ENCODE measurements at regions not wholly inside any gene's neighbourhood (a gene's known extent, or its start where the extent isn't known, plus 50 kb on each side); places are given as distances from the start of the nearest gene placed in this dataset.

DNA sequence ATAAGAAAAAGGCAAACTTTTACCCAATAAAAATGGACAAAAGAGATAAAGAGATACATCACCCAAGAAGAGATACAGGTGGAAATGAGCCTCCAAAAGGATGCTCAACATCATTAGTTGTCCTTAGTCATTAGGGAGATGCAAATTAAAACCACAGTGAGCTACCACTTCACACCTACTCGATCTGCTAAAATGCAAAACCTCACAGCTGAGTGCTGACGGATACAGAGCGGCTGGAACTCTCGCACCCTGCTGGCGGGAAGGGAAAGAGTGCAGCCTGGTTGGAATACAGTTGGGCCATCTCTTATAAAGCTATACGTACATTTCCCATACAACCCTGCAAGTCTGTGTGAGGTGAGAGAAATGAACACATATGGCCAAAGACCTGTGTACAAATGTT lies 78.5 kb upstream of the PRR20G start:
- no peaks in the 10 kb centered on the region for H3K9me1 ChIP-seq (ENCODE audit: insufficient read depth, low read length)
- ChIA-PET POLR2A (ENCODE audit: unreplicated experiment) (no interaction called here), CTCF (no interaction called here)
- H3K56ac ChIP-seq (ENCODE audit: extremely low read depth, insufficient read depth, low read length), result no peak overlapping the region
- WGBS, 2 experiments (ENCODE audit: extremely low coverage in 2 of 2, insufficient read length in 1 of 2), result no CpG with 5 or more reads among the region's 6 CpGs
- no peak overlapping the region for H4K91ac ChIP-seq (ENCODE audit: insufficient read depth, low read depth, low read length)
- no peak overlapping the region for H3K14ac ChIP-seq (replicated peaks; ENCODE audit: low read depth, low read length)
- DNase-seq (no peak), ATAC-seq (ENCODE audit: low read depth) (0 out of 2 replicates have a peak, but pooled peaks have one; percentile 40)
- H2AFZ ChIP-seq (replicated peaks; ENCODE audit: low read length, poor library complexity), result no peak overlapping the region
- H3K79me1 ChIP-seq (ENCODE audit: low read depth in 1 of 2, low read length in 2 of 2), result no peaks in the 10 kb centered on the region
- H3K4ac ChIP-seq (ENCODE audit: low read depth, low read length), result no peak overlapping the region
- no peak overlapping the region for H4K5ac ChIP-seq (ENCODE audit: low read depth, low read length)
- H3K4me3 ChIP-seq (ENCODE audit: insufficient read depth, low read depth, low read length), result no peak overlapping the region
- H3K9ac ChIP-seq (ENCODE audit: low read depth, low read length), result no peak overlapping the region
- dilution Hi-C loops (cut with HindIII; ENCODE audit: low sequenced_read_pairs, unreplicated experiment) (no loop called here), in situ Hi-C loops (cut with MboI; ENCODE audit: low sequenced_read_pairs) (no loop called here), intact Hi-C loops (cut with micrococcal nuclease) (no loop called here)
- H2BK20ac ChIP-seq (ENCODE audit: low read depth, low read length), result no peak overlapping the region
- no peak overlapping the region for H3K23ac ChIP-seq (ENCODE audit: low read depth, low read length)
- no TSS peak for BruUV-seq (replicated peaks)
- H4K20me1 ChIP-seq (ENCODE audit: insufficient read depth, low read length), result no peaks in the 10 kb centered on the region
- peaks cover 4% of the 10 kb centered on the region; the same call in 1 of the 2 replicates for H3K27me3 ChIP-seq (ENCODE audit: control insufficient read depth, insufficient read depth, low read length)
- TF ChIP-seq MAFK (IDR thresholded peaks at IDR 0.05; ENCODE audit: low read depth, low read length), result no peak
- TF ChIP-seq, protein P1, sequence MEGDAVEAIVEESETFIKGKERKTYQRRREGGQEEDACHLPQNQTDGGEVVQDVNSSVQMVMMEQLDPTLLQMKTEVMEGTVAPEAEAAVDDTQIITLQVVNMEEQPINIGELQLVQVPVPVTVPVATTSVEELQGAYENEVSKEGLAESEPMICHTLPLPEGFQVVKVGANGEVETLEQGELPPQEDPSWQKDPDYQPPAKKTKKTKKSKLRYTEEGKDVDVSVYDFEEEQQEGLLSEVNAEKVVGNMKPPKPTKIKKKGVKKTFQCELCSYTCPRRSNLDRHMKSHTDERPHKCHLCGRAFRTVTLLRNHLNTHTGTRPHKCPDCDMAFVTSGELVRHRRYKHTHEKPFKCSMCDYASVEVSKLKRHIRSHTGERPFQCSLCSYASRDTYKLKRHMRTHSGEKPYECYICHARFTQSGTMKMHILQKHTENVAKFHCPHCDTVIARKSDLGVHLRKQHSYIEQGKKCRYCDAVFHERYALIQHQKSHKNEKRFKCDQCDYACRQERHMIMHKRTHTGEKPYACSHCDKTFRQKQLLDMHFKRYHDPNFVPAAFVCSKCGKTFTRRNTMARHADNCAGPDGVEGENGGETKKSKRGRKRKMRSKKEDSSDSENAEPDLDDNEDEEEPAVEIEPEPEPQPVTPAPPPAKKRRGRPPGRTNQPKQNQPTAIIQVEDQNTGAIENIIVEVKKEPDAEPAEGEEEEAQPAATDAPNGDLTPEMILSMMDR (conservative IDR thresholded peaks at IDR 0.05; ENCODE audit: low read depth, low read length), result 0 out of 2 replicates have a peak, but pooled peaks have one; percentile 7
- TF ChIP-seq CEBPB (IDR thresholded peaks at IDR 0.05; ENCODE audit: low read depth, low read length), result no peak
- no peak for TF ChIP-seq RCOR1 (IDR thresholded peaks at IDR 0.05; ENCODE audit: insufficient replicate concordance, low read length)
- no peak for TF ChIP-seq SMC3 (IDR thresholded peaks at IDR 0.05; ENCODE audit: low read depth, low read length)
- no peak overlapping the region for H2AK5ac ChIP-seq (ENCODE audit: low read depth, low read length)
- no peaks in the 10 kb centered on the region for H3K9me3 ChIP-seq (ENCODE audit: control insufficient read depth, insufficient read depth, low read length)
- no peak overlapping the region for H3K27ac ChIP-seq (ENCODE audit: insufficient read depth, low read length)
- H3K4me1 ChIP-seq (ENCODE audit: control insufficient read depth, insufficient read depth, low read length), result no peaks in the 10 kb centered on the region
- no peak overlapping the region for H2BK5ac ChIP-seq (ENCODE audit: low read depth, low read length, poor library complexity, severe bottlenecking)
- H2BK15ac ChIP-seq (ENCODE audit: low read depth, low read length), result no peak overlapping the region
- H4K8ac ChIP-seq (ENCODE audit: low read depth in 2 of 2, low read length in 2 of 2), result no peak overlapping the region
- H3K4me2 ChIP-seq (ENCODE audit: low read depth, low read length), result no peak overlapping the region
- H3K36me3 ChIP-seq (ENCODE audit: control insufficient read depth, insufficient read depth, low read length), result no peaks in the 10 kb centered on the region
- H3K18ac ChIP-seq (ENCODE audit: low read depth, low read length), result no peak overlapping the region
- H2AK9ac ChIP-seq (replicated peaks; ENCODE audit: low read depth, low read length, poor library complexity), result no peak overlapping the region
- no peak overlapping the region for H2BK120ac ChIP-seq (ENCODE audit: low read depth, low read length)

Measured in IMR-90 (cell line).